ENCODE measurements at regions not wholly inside any gene's neighbourhood (a gene's known extent, or its start where the extent isn't known, plus 50 kb on each side); places are given as distances from the start of the nearest gene placed in this dataset.
"Not testable (repeated sequence)": the region's sequence is repeated elsewhere in the genome, so short reads cannot be mapped to it uniquely, and the experiment has no call there.

- Histone ChIP-seq H3K27ac (ENCODE audit: low read length) (no peak overlapping the region), H3K4me1 (ENCODE audit: control insufficient read depth, insufficient read depth, low read length) (no peaks in the 10 kb centered on the region), H3K4me3 (ENCODE audit: low read length) (no peak overlapping the region), H3K9me3 (ENCODE audit: control insufficient read depth, low read depth, low read length) (no peaks in the 10 kb centered on the region), H3K27me3 (ENCODE audit: control insufficient read depth, insufficient read depth, low read length) (no peaks in the 10 kb centered on the region), H3K36me3 (ENCODE audit: control insufficient read depth, insufficient read depth, low read length) (no peaks in the 10 kb centered on the region)
- WGBS (ENCODE audit: insufficient coverage, low lambda C conversion rate): no CpG with 5 or more reads among the region's 1 CpG
- no peak for DNase-seq
These were observed 1473.7 kb downstream of the OTOL1 start for GRCh38 chr3:162970292-162970691.

GRCh38 chr3:162971715-162972114 is 1475.1 kb downstream of the OTOL1 start:
- no peaks in the 10 kb centered on the region for H3K27me3 ChIP-seq (ENCODE audit: control insufficient read depth, insufficient read depth, low read length)
- H3K27ac ChIP-seq (ENCODE audit: low read length): no peak overlapping the region
- no peak for DNase-seq
- no peaks in the 10 kb centered on the region for H3K9me3 ChIP-seq (ENCODE audit: control insufficient read depth, low read depth, low read length)
- no peak overlapping the region for H3K4me3 ChIP-seq (ENCODE audit: low read length)
- no peaks in the 10 kb centered on the region for H3K36me3 ChIP-seq (ENCODE audit: control insufficient read depth, insufficient read depth, low read length)
- H3K4me1 ChIP-seq (ENCODE audit: control insufficient read depth, insufficient read depth, low read length): no peaks in the 10 kb centered on the region
- 100% methylated on average over 2 of the region's 2 CpGs for WGBS (ENCODE audit: insufficient coverage, low lambda C conversion rate)

- DNase-seq: no peak
- H3K9me3 ChIP-seq (ENCODE audit: control insufficient read depth, low read depth, low read length): no peaks in the 10 kb centered on the region
These were observed 1476.9 kb downstream of the OTOL1 start for GRCh38 chr3:162973428-162973917.

GRCh38 chr3:162978136-162978535 is 1481.5 kb downstream of the OTOL1 start:
- H3K27me3 ChIP-seq (ENCODE audit: control insufficient read depth, insufficient read depth, low read length): no peaks in the 10 kb centered on the region
- no peaks in the 10 kb centered on the region for H3K36me3 ChIP-seq (ENCODE audit: control insufficient read depth, insufficient read depth, low read length)
- no peak overlapping the region for H3K4me3 ChIP-seq (ENCODE audit: low read length)
- H3K27ac ChIP-seq (ENCODE audit: low read length): no peak overlapping the region
- no peak for DNase-seq
- H3K4me1 ChIP-seq (ENCODE audit: control insufficient read depth, insufficient read depth, low read length): no peaks in the 10 kb centered on the region
- no peaks in the 10 kb centered on the region for H3K9me3 ChIP-seq (ENCODE audit: control insufficient read depth, low read depth, low read length)
- WGBS (ENCODE audit: insufficient coverage, low lambda C conversion rate): 86% methylated on average over 2 of the region's 2 CpGs

More at GRCh38 chr3:162973428-162973917, 1476.9 kb downstream of the OTOL1 start:
- Histone ChIP-seq H3K36me3 (ENCODE audit: control insufficient read depth, insufficient read depth, low read length) (no peaks in the 10 kb centered on the region), H3K4me3 (ENCODE audit: low read length) (no peak overlapping the region), H3K27ac (ENCODE audit: low read length) (no peak overlapping the region), H3K27me3 (ENCODE audit: control insufficient read depth, insufficient read depth, low read length) (no peaks in the 10 kb centered on the region), H3K4me1 (ENCODE audit: control insufficient read depth, insufficient read depth, low read length) (no peaks in the 10 kb centered on the region)

GRCh38 chr3:162984746-162985145 is 1488.1 kb downstream of the OTOL1 start:
- Histone ChIP-seq H3K9me3 (ENCODE audit: control insufficient read depth, low read depth, low read length) (peaks cover 7% of the 10 kb centered on the region), H3K4me3 (ENCODE audit: low read length) (no peak overlapping the region), H3K4me1 (ENCODE audit: control insufficient read depth, insufficient read depth, low read length) (no peaks in the 10 kb centered on the region), H3K36me3 (ENCODE audit: control insufficient read depth, insufficient read depth, low read length) (no peaks in the 10 kb centered on the region), H3K27ac (ENCODE audit: low read length) (no peak overlapping the region), H3K27me3 (ENCODE audit: control insufficient read depth, insufficient read depth, low read length) (no peaks in the 10 kb centered on the region)
- no CpG with 5 or more reads among the region's 4 CpGs for WGBS (ENCODE audit: insufficient coverage, low lambda C conversion rate)
- DNase-seq: no peak

GRCh38 chr3:162987085-162987794 is 1490.6 kb downstream of the OTOL1 start:
- not testable (repeated sequence) for H3K9me3 ChIP-seq (ENCODE audit: control insufficient read depth, low read depth, low read length); H3K27me3 ChIP-seq (ENCODE audit: control insufficient read depth, insufficient read depth, low read length); DNase-seq; H3K27ac ChIP-seq (ENCODE audit: low read length); H3K4me3 ChIP-seq (ENCODE audit: low read length); H3K36me3 ChIP-seq (ENCODE audit: control insufficient read depth, insufficient read depth, low read length); H3K4me1 ChIP-seq (ENCODE audit: control insufficient read depth, insufficient read depth, low read length)
- WGBS (ENCODE audit: insufficient coverage, low lambda C conversion rate): no CpG with 5 or more reads among the region's 33 CpGs

GRCh38 chr3:162992741-162993140 is 1496.1 kb downstream of the OTOL1 start:
- no peak for DNase-seq
- no CpG with 5 or more reads among the region's 2 CpGs for WGBS (ENCODE audit: insufficient coverage, low lambda C conversion rate)
- Histone ChIP-seq H3K27me3 (ENCODE audit: control insufficient read depth, insufficient read depth, low read length) (no peaks in the 10 kb centered on the region), H3K9me3 (ENCODE audit: control insufficient read depth, low read depth, low read length) (no peaks in the 10 kb centered on the region), H3K4me1 (ENCODE audit: control insufficient read depth, insufficient read depth, low read length) (no peaks in the 10 kb centered on the region), H3K36me3 (ENCODE audit: control insufficient read depth, insufficient read depth, low read length) (no peaks in the 10 kb centered on the region), H3K27ac (ENCODE audit: low read length) (no peak overlapping the region), H3K4me3 (ENCODE audit: low read length) (no peak overlapping the region)

- no CpG with 5 or more reads among the region's 1 CpG for WGBS (ENCODE audit: insufficient coverage, low lambda C conversion rate)
- Histone ChIP-seq H3K27ac (ENCODE audit: low read length) (no peak overlapping the region), H3K27me3 (ENCODE audit: control insufficient read depth, insufficient read depth, low read length) (no peaks in the 10 kb centered on the region), H3K9me3 (ENCODE audit: control insufficient read depth, low read depth, low read length) (no peaks in the 10 kb centered on the region), H3K4me3 (ENCODE audit: low read length) (no peak overlapping the region), H3K4me1 (ENCODE audit: control insufficient read depth, insufficient read depth, low read length) (no peaks in the 10 kb centered on the region), H3K36me3 (ENCODE audit: control insufficient read depth, insufficient read depth, low read length) (no peaks in the 10 kb centered on the region)
- no peak for DNase-seq
These were observed 1497.6 kb downstream of the OTOL1 start for GRCh38 chr3:162994165-162994564.

GRCh38 chr3:162996368-162996767 is 1499.8 kb downstream of the OTOL1 start:
- H3K9me3 ChIP-seq (ENCODE audit: control insufficient read depth, low read depth, low read length): no peaks in the 10 kb centered on the region
- H3K4me3 ChIP-seq (ENCODE audit: low read length): no peak overlapping the region
- DNase-seq: no peak
- no peaks in the 10 kb centered on the region for H3K4me1 ChIP-seq (ENCODE audit: control insufficient read depth, insufficient read depth, low read length)
- no peaks in the 10 kb centered on the region for H3K27me3 ChIP-seq (ENCODE audit: control insufficient read depth, insufficient read depth, low read length)
- no peak overlapping the region for H3K27ac ChIP-seq (ENCODE audit: low read length)
- H3K36me3 ChIP-seq (ENCODE audit: control insufficient read depth, insufficient read depth, low read length): no peaks in the 10 kb centered on the region

GRCh38 chr3:162998205-162998604 is 1501.6 kb downstream of the OTOL1 start:
- H3K27ac ChIP-seq (ENCODE audit: low read length): no peak overlapping the region
- no peaks in the 10 kb centered on the region for H3K4me1 ChIP-seq (ENCODE audit: control insufficient read depth, insufficient read depth, low read length)
- no peak overlapping the region for H3K4me3 ChIP-seq (ENCODE audit: low read length)
- no peaks in the 10 kb centered on the region for H3K9me3 ChIP-seq (ENCODE audit: control insufficient read depth, low read depth, low read length)
- no peaks in the 10 kb centered on the region for H3K36me3 ChIP-seq (ENCODE audit: control insufficient read depth, insufficient read depth, low read length)
- H3K27me3 ChIP-seq (ENCODE audit: control insufficient read depth, insufficient read depth, low read length): no peaks in the 10 kb centered on the region
- DNase-seq: no peak

- Histone ChIP-seq H3K4me3 (ENCODE audit: low read length) (no peak overlapping the region), H3K36me3 (ENCODE audit: control insufficient read depth, insufficient read depth, low read length) (no peaks in the 10 kb centered on the region), H3K27ac (ENCODE audit: low read length) (no peak overlapping the region), H3K27me3 (ENCODE audit: control insufficient read depth, insufficient read depth, low read length) (no peaks in the 10 kb centered on the region), H3K9me3 (ENCODE audit: control insufficient read depth, low read depth, low read length) (no peaks in the 10 kb centered on the region), H3K4me1 (ENCODE audit: control insufficient read depth, insufficient read depth, low read length) (no peaks in the 10 kb centered on the region)
- DNase-seq: no peak
- WGBS (ENCODE audit: insufficient coverage, low lambda C conversion rate): no CpG with 5 or more reads among the region's 2 CpGs
These were observed 1515.0 kb downstream of the OTOL1 start for GRCh38 chr3:163011596-163011995.
